ENCODE measurements at regions not wholly inside any gene's neighbourhood (a gene's known extent, or its start where the extent isn't known, plus 50 kb on each side); places are given as distances from the start of the nearest gene placed in this dataset.
"Not testable (repeated sequence)": the region's sequence is repeated elsewhere in the genome, so short reads cannot be mapped to it uniquely, and the experiment has no call there.

DNA sequence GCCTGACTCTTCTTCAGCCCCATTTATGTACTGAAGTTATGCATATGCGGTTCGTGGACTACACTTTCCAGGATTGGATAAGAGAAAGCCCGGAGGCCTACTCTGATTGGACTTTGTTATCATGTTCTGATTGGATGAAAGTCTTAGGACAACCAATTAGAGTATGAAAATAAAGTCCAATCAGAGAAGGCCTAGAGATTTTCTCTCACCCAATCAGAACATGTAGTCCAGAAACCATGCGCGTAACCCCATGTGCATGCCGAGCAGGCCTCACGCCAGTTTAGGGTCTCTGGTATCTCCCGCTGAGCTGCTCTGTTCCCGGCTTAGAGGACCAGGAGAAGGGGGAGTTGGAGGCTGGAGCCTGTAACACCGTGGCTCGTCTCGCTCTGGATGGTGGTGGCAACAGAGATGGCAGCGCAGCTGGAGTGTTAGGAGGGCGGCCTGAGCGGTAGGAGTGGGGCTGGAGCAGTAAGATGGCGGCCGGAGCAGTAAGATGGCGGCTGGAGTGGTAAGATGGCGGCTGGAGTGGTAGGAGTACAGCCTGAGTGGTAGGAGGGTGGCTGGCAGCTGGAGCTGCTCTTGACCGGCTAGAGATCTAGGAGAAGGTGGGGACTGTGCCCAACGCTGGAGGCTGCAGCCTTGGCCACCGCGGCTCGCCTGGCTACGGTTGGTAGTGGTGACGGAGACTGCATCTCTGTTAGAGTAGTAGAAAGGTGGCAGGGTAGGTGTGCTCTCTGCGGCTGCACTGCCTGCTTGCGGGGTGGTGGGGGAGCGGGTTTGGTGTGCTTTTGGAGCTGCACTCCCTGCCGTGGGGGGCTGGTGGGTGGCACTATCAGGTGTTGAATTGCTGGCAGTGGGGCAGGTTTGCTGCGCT, 107.9 kb upstream of the TPTE start:
- intact Hi-C loops (cut with DNase I; ENCODE audit: low total_unique reads); H3K27ac ChIP-seq; H3K27me3 ChIP-seq: not testable (repeated sequence)

DNA sequence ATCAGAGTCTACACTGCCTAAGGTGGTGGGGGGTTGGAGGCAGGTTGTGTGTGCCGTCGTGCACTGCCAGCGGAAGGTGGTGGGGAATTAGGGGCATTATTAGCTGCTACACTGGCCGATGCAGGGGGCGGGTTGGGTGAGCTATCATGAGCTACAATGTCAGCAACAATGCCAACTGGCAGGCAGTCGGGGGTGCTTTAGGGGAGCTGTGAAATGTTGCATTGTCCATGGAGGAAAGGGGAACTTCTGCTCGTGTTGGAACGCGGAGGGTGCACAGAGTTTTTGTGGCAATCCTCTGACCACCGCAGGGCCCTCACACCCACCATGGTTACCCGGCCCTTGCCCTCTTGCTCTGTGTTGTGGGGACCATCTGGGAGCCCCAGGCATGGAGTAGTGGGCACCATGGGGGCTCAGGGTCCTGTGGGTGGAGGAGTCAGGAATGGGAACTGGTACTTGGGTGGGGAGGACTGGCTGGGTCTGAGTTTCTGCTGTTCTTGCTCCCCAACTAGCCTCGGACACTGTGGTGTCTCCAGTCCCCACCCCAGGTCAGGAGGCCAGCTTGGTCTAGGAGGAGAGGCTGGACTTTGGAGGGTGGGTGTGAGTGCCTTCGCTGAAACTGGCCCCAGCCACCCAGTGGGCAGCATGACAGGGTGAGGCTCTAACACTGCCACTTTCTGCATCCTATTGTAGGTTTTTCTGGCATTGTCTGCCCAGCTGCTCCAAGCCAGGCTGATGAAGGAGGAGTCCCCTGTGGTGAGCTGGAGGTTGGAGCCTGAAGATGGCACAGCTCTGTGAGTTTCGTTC, 107.1 kb upstream of the TPTE start:
- H3K9me3 ChIP-seq; H3K27ac ChIP-seq; H3K4me3 ChIP-seq; H3K27me3 ChIP-seq; H3K36me3 ChIP-seq (ENCODE audit: low read depth, missing control alignments); intact Hi-C loops (cut with DNase I; ENCODE audit: low total_unique reads); H3K4me1 ChIP-seq; DNase-seq: not testable (repeated sequence)
- 70 to 76% methylated on average over 14 of the region's 14 CpGs for WGBS, 2 donors

More for the DNA sequence above, 107.9 kb upstream of the TPTE start:
- H3K36me3 ChIP-seq (ENCODE audit: low read depth, missing control alignments); DNase-seq; H3K4me1 ChIP-seq; H3K9me3 ChIP-seq: not testable (repeated sequence)
- H3K4me3 ChIP-seq = peak overlapping the region in 1 of 2 donors; percentile 9
- 66 to 73% methylated on average over 31 of the region's 31 CpGs for WGBS, 2 donors

DNA sequence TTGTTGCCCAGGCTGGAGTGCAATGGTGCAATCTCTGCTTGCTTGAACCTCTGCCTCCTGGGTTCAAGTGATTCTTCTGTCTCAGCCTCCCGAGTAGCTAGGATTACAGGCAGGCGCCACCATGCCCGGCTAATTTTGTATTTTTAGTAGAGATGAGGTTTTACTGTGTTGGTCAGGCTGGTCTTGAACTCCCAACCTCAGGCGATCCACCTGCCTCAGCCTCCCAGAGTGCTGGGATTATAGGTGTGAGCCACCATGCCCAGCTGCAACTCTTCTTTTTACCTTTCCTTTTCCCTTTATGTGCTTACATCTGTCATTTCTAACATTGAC, 106.5 kb upstream of the TPTE start:
- H3K4me3 ChIP-seq; H3K9me3 ChIP-seq; intact Hi-C loops (cut with DNase I; ENCODE audit: low total_unique reads); H3K27me3 ChIP-seq; H3K27ac ChIP-seq; H3K36me3 ChIP-seq (ENCODE audit: low read depth, missing control alignments); H3K4me1 ChIP-seq; DNase-seq: not testable (repeated sequence)
- 78 to 85% methylated on average over 4 of the region's 4 CpGs for WGBS, 2 donors

DNA sequence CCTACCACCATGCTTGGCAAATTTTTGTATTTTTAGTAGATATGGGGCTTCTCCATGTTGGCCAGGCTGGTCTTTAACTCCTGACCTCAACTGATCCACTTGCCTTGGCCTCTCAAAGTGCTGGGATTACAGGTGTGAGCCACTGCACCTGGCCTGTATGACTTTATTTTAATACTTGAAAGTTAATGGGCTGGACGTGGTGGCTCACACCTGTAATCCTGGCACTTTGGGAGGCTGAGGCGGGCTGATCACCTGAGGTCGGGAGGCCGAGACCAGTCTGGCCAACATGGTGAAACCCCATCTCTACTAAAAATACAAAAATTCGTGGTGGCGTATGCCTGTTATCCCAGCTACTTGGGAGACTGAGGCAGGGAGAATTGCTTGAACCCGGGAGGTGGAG, 105.9 kb upstream of the TPTE start:
- H3K9me3 ChIP-seq; H3K4me1 ChIP-seq; H3K4me3 ChIP-seq; DNase-seq; intact Hi-C loops (cut with DNase I; ENCODE audit: low total_unique reads); H3K27ac ChIP-seq; H3K36me3 ChIP-seq (ENCODE audit: low read depth, missing control alignments); H3K27me3 ChIP-seq: not testable (repeated sequence)
- WGBS, 2 donors = 61 to 66% methylated on average over 7 of the region's 7 CpGs

DNA sequence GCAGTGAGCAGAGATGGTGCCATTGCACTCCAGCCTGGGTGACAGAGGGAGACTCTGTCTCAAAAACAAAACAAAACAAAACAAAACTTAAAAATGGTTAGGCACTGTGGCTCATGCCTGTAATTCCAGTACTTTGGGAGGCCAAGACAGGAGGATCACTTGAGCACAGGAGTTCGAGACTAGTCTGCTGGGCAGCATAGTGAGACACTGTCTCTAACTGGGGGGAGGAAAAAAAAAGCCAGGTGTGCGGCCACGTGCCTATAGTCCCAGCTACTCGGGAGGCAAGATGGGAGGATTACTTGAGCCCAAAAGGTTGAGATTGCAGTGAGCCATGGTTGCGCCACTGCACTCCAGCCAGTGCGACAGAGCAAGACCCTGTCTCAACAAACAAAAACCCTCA, 105.5 kb upstream of the TPTE start:
- H3K27me3 ChIP-seq; intact Hi-C loops (cut with DNase I; ENCODE audit: low total_unique reads): not testable (repeated sequence)

DNA sequence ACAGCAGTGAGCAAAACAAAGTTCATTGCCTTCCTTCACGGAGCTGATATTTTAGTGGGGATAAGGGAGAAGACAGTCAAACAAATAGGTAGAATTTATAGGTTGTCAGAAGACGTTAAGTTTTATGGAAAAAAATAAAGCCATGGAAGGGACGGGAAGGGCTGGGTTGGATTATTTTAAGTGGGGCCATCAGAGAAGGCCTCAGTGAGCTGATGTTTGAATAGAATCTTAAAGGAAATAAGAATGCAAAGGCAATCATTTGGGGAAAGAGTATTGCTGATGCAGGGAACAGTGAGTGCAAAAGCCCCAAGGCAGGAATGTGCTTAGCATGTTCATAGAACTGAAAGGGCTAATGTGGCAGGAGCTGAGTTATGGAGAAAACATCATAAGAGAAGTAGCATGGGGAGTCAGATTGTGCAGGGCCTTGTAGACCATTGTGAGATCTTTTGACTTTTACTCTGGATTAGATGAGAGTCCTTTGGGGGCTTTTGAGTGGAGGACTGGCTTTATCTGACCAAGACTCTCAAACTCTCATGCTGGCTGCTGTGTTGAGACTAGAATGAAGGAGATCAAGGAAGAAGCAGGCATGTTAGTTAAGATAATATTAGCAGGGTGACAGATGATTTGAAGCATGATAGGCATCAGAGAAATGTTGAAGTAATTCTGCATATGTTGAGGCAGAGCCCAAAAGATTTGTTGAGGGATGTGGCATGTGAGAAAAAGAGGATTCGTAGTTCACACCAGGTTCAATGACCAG, 104.5 kb upstream of the TPTE start:
- H3K4me1 ChIP-seq; H3K36me3 ChIP-seq (ENCODE audit: low read depth, missing control alignments); H3K27ac ChIP-seq; DNase-seq; H3K4me3 ChIP-seq; H3K27me3 ChIP-seq; H3K9me3 ChIP-seq; intact Hi-C loops (cut with DNase I; ENCODE audit: low total_unique reads): not testable (repeated sequence)
- WGBS, 2 donors = 52% methylated on average over 4 of the region's 4 CpGs

More for the DNA sequence above, 105.5 kb upstream of the TPTE start:
- not testable (repeated sequence) for DNase-seq; H3K36me3 ChIP-seq (ENCODE audit: low read depth, missing control alignments); H3K4me3 ChIP-seq; H3K4me1 ChIP-seq; H3K9me3 ChIP-seq; H3K27ac ChIP-seq
- WGBS, 2 donors = 51 to 54% methylated on average over 6 of the region's 6 CpGs

DNA sequence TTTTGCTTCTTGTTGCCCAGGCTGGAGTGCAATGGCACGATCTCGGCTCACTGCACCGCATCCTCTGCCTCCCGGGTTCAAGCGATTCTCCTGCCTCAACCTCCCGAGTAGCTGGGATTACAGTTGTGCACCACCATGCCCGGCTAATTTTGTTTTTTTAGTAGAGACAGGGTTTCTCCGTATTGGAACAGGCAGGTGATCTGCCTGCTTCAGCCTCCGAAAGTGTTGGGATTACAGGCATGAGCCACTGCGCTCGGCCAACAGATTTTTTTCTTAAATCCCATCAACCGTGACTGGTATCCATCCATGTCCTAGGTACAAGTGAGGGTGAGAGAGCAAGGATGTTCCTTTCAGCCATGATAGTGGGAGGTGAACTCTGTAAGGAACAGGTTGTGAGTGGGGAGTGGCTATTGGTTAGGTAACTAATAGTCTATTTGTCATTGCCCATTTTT, 103.8 kb upstream of the TPTE start:
- H3K27ac ChIP-seq; H3K27me3 ChIP-seq; intact Hi-C loops (cut with DNase I; ENCODE audit: low total_unique reads); DNase-seq; H3K36me3 ChIP-seq (ENCODE audit: low read depth, missing control alignments); H3K4me1 ChIP-seq; H3K4me3 ChIP-seq; H3K9me3 ChIP-seq: not testable (repeated sequence)
- 68 to 69% methylated on average over 12 of the region's 12 CpGs for WGBS, 2 donors

DNA sequence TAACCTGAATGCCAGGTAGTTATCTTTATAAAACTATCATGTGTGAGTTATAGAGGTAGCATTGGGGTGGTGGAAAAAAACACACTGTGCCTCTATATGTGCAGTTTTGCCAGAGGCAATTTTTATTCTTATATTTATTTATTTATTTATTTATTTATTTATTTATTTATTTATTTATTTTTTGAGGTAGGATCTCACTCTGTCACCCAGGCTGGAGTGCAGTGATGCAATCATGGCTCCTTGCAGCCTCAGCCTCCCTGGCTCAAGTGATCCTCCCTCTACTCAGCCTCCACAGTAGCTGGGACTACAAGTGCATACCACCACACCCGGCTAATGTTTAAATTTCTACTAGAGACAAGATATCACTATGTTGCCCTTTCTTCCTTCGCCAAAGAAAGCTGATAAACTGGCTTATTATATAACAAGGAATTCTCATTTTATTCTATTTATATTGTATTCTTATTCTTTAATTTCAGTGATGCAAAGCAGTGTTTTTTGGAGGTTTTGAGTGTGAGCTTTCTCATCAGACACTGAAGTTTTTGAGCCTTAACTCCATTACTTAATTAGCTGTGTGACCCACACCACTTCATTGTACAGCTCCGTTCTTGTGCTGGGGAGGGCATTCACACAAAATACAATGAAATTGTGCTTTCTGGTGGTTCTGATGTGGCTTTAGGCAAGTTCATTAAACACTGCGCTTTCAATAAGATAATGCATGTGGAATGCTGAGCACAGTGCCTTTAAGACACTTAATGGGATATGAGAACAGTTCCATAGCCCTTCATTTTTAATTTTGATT, 102.9 kb upstream of the TPTE start:
- H3K27me3 ChIP-seq; H3K4me3 ChIP-seq; intact Hi-C loops (cut with DNase I; ENCODE audit: low total_unique reads); H3K4me1 ChIP-seq; DNase-seq; H3K36me3 ChIP-seq (ENCODE audit: low read depth, missing control alignments); H3K27ac ChIP-seq; H3K9me3 ChIP-seq: not testable (repeated sequence)
- 48 to 51% methylated on average over 4 of the region's 4 CpGs for WGBS, 2 donors

DNA sequence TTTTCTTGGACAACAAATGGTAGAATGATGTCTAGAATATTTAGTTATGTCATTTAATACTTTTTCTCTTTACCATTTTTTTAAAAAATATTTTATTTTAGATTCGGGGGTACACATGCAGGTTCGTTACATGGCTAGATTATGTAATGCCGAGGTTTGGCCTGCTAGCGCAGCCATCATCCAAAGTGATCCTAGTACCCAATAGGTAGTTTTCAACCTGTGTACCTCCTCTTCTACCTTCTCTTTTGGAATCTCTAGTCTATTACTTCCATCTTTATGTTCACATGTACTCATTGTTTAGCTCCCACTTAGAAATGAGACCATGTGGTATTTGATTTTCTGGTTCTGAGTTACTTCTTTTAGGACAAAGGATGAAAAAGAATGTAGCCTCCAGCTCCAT, 100.2 kb upstream of the TPTE start:
- H3K4me3 ChIP-seq; H3K36me3 ChIP-seq (ENCODE audit: low read depth, missing control alignments); DNase-seq; H3K4me1 ChIP-seq; H3K27me3 ChIP-seq; H3K9me3 ChIP-seq; intact Hi-C loops (cut with DNase I; ENCODE audit: low total_unique reads); H3K27ac ChIP-seq: not testable (repeated sequence)
- 56 to 63% methylated on average over 4 of the region's 4 CpGs for WGBS, 2 donors

DNA sequence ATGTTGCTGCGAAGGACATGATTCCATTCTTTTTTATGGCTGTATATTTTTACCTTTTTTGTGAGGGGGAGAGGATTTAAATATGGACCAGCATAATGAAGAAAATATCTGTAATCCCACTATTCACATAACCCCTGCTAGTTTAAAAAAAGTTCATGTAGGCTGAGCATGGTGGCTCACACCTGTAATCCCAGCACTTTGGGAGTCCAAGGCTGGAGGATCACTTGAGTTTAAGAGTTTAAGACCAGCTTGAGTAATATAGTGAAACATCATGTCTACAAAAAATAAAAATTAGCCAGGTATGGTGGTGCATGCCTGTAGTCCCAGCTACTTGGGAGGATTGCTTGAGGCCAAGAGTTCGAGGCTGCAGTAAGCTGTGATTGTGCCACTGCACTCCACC, 99.8 kb upstream of the TPTE start:
- H3K4me1 ChIP-seq; DNase-seq; H3K4me3 ChIP-seq; H3K27ac ChIP-seq; H3K27me3 ChIP-seq; H3K9me3 ChIP-seq; intact Hi-C loops (cut with DNase I; ENCODE audit: low total_unique reads); H3K36me3 ChIP-seq (ENCODE audit: low read depth, missing control alignments): not testable (repeated sequence)
- 51 to 52% methylated on average over 2 of the region's 2 CpGs for WGBS, 2 donors

All from testis (tissue), 2 donors.